HG02588 (cell line): ENCODE measurements at regions not wholly inside any gene's neighbourhood (a gene's known extent, or its start where the extent isn't known, plus 50 kb on each side); places are given as distances from the start of the nearest gene placed in this dataset.

ENCODE experiments used
- ATAC-seq: cut with Tn5 transposase; IDR thresholded peaks from one replicate; pipeline ENCODE4 v1.9.1; 2021; ENCODE audit warnings: mild to moderate bottlenecking, moderate library complexity; ENCODE audit not compliant: unreplicated experiment

- no peak for ATAC-seq
Measured at GRCh38 chr5:74408150-74409043, 232.1 kb downstream of the ENC1 start.

- no peak for ATAC-seq
Measured at GRCh38 chr5:74407701-74408100, 232.8 kb downstream of the ENC1 start.

- ATAC-seq, result no peak
Measured at GRCh38 chr5:74406844-74407243, 233.7 kb downstream of the ENC1 start.

- ATAC-seq, result no peak
Measured at GRCh38 chr5:74405593-74405992, 234.9 kb downstream of the ENC1 start.

- ATAC-seq, result no peak
Measured at GRCh38 chr5:74404574-74405508, 235.7 kb downstream of the ENC1 start.

GRCh38 chr5:74403771-74404170, 236.8 kb downstream of the ENC1 start:
- ATAC-seq, result no peak

- ATAC-seq, result no peak
Measured at GRCh38 chr5:74402553-74402952, 238.0 kb downstream of the ENC1 start.

- ATAC-seq, result no peak
Measured at GRCh38 chr5:74401946-74402320, 238.6 kb downstream of the ENC1 start.

- no peak for ATAC-seq
Measured at GRCh38 chr5:74401281-74401945, 239.1 kb downstream of the ENC1 start.

GRCh38 chr5:74400067-74400466, 240.5 kb downstream of the ENC1 start:
- ATAC-seq, result no peak

GRCh38 chr5:74396913-74397622, 243.5 kb downstream of the ENC1 start:
- ATAC-seq, result no peak

- no peak for ATAC-seq
Measured at GRCh38 chr5:74394916-74395880, 245.3 kb downstream of the ENC1 start.

GRCh38 chr5:74394528-74394915, 246.0 kb downstream of the ENC1 start:
- ATAC-seq, result no peak

GRCh38 chr5:74393943-74394342, 246.6 kb downstream of the ENC1 start:
- ATAC-seq, result no peak

GRCh38 chr5:74392711-74393351, 247.7 kb downstream of the ENC1 start:
- ATAC-seq, result no peak

GRCh38 chr5:74391410-74391809, 249.1 kb downstream of the ENC1 start:
- ATAC-seq, result no peak

- no peak for ATAC-seq
Measured at GRCh38 chr5:74390822-74391221, 249.7 kb downstream of the ENC1 start.

GRCh38 chr5:74390306-74390637, 250.3 kb downstream of the ENC1 start:
- no peak for ATAC-seq
